Erythroblast (primary cell): ENCODE measurements at regions not wholly inside any gene's neighbourhood (a gene's known extent, or its start where the extent isn't known, plus 50 kb on each side); places are given as distances from the start of the nearest gene placed in this dataset.

ENCODE experiments used
- DNase-seq, 2 experiments: peaks; one replicate each; lab custom pipeline; 2025; lab: John Stamatoyannopoulos, UW
- GATA1 ChIP-seq: IDR thresholded peaks from 2 replicates; pipeline ENCODE4 v1.6.1; 2011; ENCODE audit warnings: low read depth, mild to moderate bottlenecking, control low read depth, low read length, moderate library complexity
- POLR2A ChIP-seq: IDR thresholded peaks from 2 replicates; pipeline ENCODE4 v1.6.1; 2011; ENCODE audit warnings: mild to moderate bottlenecking, low read length

GRCh38 chr6:21967056-21967974 lies 329.5 kb downstream of the PRL start:
- DNase-seq = no peak
- TF ChIP-seq POLR2A = no peak
- TF ChIP-seq GATA1 = no peak

- no peak for TF ChIP-seq POLR2A
- no peak for TF ChIP-seq GATA1
- no peak for DNase-seq
These were observed 328.4 kb downstream of the PRL start for GRCh38 chr6:21968411-21968810.

- TF ChIP-seq POLR2A (no peak), GATA1 (no peak)
These were observed 327.6 kb downstream of the PRL start for GRCh38 chr6:21969192-21969591.

GRCh38 chr6:21970569-21971300 lies 326.1 kb downstream of the PRL start:
- no peak for DNase-seq
- TF ChIP-seq GATA1 = no peak
- TF ChIP-seq POLR2A = no peak

More at GRCh38 chr6:21969192-21969591, 327.6 kb downstream of the PRL start:
- DNase-seq = no peak

GRCh38 chr6:21971541-21971940 lies 325.3 kb downstream of the PRL start:
- no peak for DNase-seq
- TF ChIP-seq GATA1 = no peak
- no peak for TF ChIP-seq POLR2A

- no peak for DNase-seq
- no peak for TF ChIP-seq GATA1
- no peak for TF ChIP-seq POLR2A
These were observed 324.3 kb downstream of the PRL start for GRCh38 chr6:21972516-21972915.

- no peak for DNase-seq
- TF ChIP-seq POLR2A (no peak), GATA1 (no peak)
These were observed 319.5 kb downstream of the PRL start for GRCh38 chr6:21977346-21977745.

GRCh38 chr6:21981235-21981833 lies 315.5 kb downstream of the PRL start:
- TF ChIP-seq GATA1 (no peak), POLR2A (no peak)
- DNase-seq = no peak

GRCh38 chr6:21984135-21984534 lies 312.7 kb downstream of the PRL start:
- TF ChIP-seq POLR2A = no peak
- no peak for TF ChIP-seq GATA1
- no peak for DNase-seq

GRCh38 chr6:21984561-21984960 lies 312.3 kb downstream of the PRL start:
- no peak for DNase-seq
- TF ChIP-seq GATA1 (no peak), POLR2A (no peak)

- no peak for TF ChIP-seq GATA1
- TF ChIP-seq POLR2A = no peak
- DNase-seq = no peak
These were observed 310.9 kb downstream of the PRL start for GRCh38 chr6:21985904-21986303.

- TF ChIP-seq GATA1 (no peak), POLR2A (no peak)
- DNase-seq = no peak
These were observed 310.1 kb downstream of the PRL start for GRCh38 chr6:21986703-21987102.

- TF ChIP-seq POLR2A (no peak), GATA1 (no peak)
- no peak for DNase-seq
These were observed 309.3 kb downstream of the PRL start for GRCh38 chr6:21987501-21987957.

- TF ChIP-seq GATA1 (no peak), POLR2A (no peak)
- no peak for DNase-seq
These were observed 306.3 kb downstream of the PRL start for GRCh38 chr6:21990577-21990976.
